ENCODE measurements at regions not wholly inside any gene's neighbourhood (a gene's known extent, or its start where the extent isn't known, plus 50 kb on each side); places are given as distances from the start of the nearest gene placed in this dataset.
"Not testable (repeated sequence)": the region's sequence is repeated elsewhere in the genome, so short reads cannot be mapped to it uniquely, and the experiment has no call there.

- no peaks in the 10 kb centered on the region for H3K79me2 ChIP-seq (ENCODE audit: insufficient read depth, low read length)
- no peaks in the 10 kb centered on the region for H3K9me2 ChIP-seq (ENCODE audit: low read depth, low read length)
- no peaks in the 10 kb centered on the region for H3K9me3 ChIP-seq (ENCODE audit: low read length)
- H3K27ac ChIP-seq (ENCODE audit: low read depth, low read length, poor library complexity, severe bottlenecking): no peak overlapping the region
- H3K36me3 ChIP-seq (ENCODE audit: insufficient read depth, low read length): no peaks in the 10 kb centered on the region
- H3K9ac ChIP-seq (ENCODE audit: low read length): no peak overlapping the region
- TF ChIP-seq CTCF (IDR thresholded peaks at IDR 0.05; ENCODE audit: low read length) (no peak), EZH2 (IDR thresholded peaks at IDR 0.05; ENCODE audit: borderline replicate concordance, low read length) (no peak)
- no peaks in the 10 kb centered on the region for H3K27me3 ChIP-seq (ENCODE audit: insufficient read depth, low read length)
- no peak overlapping the region for H3K4me3 ChIP-seq (ENCODE audit: low read depth, low read length, poor library complexity, severe bottlenecking)
- no peaks in the 10 kb centered on the region for H4K20me1 ChIP-seq (ENCODE audit: insufficient read depth, low read length)
- no peak overlapping the region for H3K4me2 ChIP-seq (ENCODE audit: low read length)
- H3K4me1 ChIP-seq (ENCODE audit: insufficient read depth, low read length, severe bottlenecking): no peaks in the 10 kb centered on the region
- H2AFZ ChIP-seq (ENCODE audit: low read length): no peak overlapping the region
- H3F3A ChIP-seq (ENCODE audit: insufficient read depth, low read length): no peaks in the 10 kb centered on the region
These were observed 88.2 kb upstream of the DPP10 start for GRCh38 chr2:114354199-114354598.

GRCh38 chr2:114368705-114369104 lies 73.7 kb upstream of the DPP10 start:
- no peak overlapping the region for H2AFZ ChIP-seq (ENCODE audit: low read length)
- no peak overlapping the region for H3K4me2 ChIP-seq (ENCODE audit: low read length)
- H3K36me3 ChIP-seq (ENCODE audit: insufficient read depth, low read length): no peaks in the 10 kb centered on the region
- H3K9me3 ChIP-seq (ENCODE audit: low read length): peaks cover 7% of the 10 kb centered on the region; the same call in 1 of the 2 replicates
- no peak overlapping the region for H3K27ac ChIP-seq (ENCODE audit: low read depth, low read length, poor library complexity, severe bottlenecking)
- no peak overlapping the region for H3K4me3 ChIP-seq (ENCODE audit: low read depth, low read length, poor library complexity, severe bottlenecking)
- no peaks in the 10 kb centered on the region for H3F3A ChIP-seq (ENCODE audit: insufficient read depth, low read length)
- no peaks in the 10 kb centered on the region for H3K27me3 ChIP-seq (ENCODE audit: insufficient read depth, low read length)
- H3K9me2 ChIP-seq (ENCODE audit: low read depth, low read length): no peaks in the 10 kb centered on the region
- H4K20me1 ChIP-seq (ENCODE audit: insufficient read depth, low read length): no peaks in the 10 kb centered on the region
- H3K79me2 ChIP-seq (ENCODE audit: insufficient read depth, low read length): no peaks in the 10 kb centered on the region
- no peak for TF ChIP-seq EZH2 (IDR thresholded peaks at IDR 0.05; ENCODE audit: borderline replicate concordance, low read length)
- TF ChIP-seq CTCF (IDR thresholded peaks at IDR 0.05; ENCODE audit: low read length): no peak
- H3K9ac ChIP-seq (ENCODE audit: low read length): no peak overlapping the region
- no peaks in the 10 kb centered on the region for H3K4me1 ChIP-seq (ENCODE audit: insufficient read depth, low read length, severe bottlenecking)

DNA sequence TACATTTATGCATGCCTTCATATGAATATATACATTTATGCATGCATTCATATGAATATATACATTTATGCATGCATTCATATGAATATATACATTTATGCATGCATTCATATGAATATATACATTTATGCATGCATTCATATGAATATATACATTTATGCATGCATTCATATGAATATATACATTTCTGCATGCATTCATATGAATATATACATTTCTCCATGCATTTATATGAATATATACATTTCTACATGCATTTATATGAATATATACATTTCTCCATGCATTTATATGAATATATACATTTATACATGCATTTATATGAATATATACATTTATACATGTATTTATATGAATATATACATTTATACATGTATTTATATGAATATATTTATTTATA lies 70.7 kb upstream of the DPP10 start:
- H4K20me1 ChIP-seq (ENCODE audit: insufficient read depth, low read length); H3K4me2 ChIP-seq (ENCODE audit: low read length); H3K9ac ChIP-seq (ENCODE audit: low read length); H3K9me2 ChIP-seq (ENCODE audit: low read depth, low read length); H2AFZ ChIP-seq (ENCODE audit: low read length); H3K27me3 ChIP-seq (ENCODE audit: insufficient read depth, low read length); H3K27ac ChIP-seq (ENCODE audit: low read depth, low read length, poor library complexity, severe bottlenecking); H3K36me3 ChIP-seq (ENCODE audit: insufficient read depth, low read length); H3K4me1 ChIP-seq (ENCODE audit: insufficient read depth, low read length, severe bottlenecking); H3F3A ChIP-seq (ENCODE audit: insufficient read depth, low read length); H3K79me2 ChIP-seq (ENCODE audit: insufficient read depth, low read length); H3K9me3 ChIP-seq (ENCODE audit: low read length); H3K4me3 ChIP-seq (ENCODE audit: low read depth, low read length, poor library complexity, severe bottlenecking): not testable (repeated sequence)

GRCh38 chr2:114373591-114373990 lies 68.8 kb upstream of the DPP10 start:
- no peak overlapping the region for H3K4me2 ChIP-seq (ENCODE audit: low read length)
- no peak overlapping the region for H2AFZ ChIP-seq (ENCODE audit: low read length)
- no peak overlapping the region for H3K9ac ChIP-seq (ENCODE audit: low read length)
- H3K27ac ChIP-seq (ENCODE audit: low read depth, low read length, poor library complexity, severe bottlenecking): no peak overlapping the region
- H3K36me3 ChIP-seq (ENCODE audit: insufficient read depth, low read length): no peaks in the 10 kb centered on the region
- no peaks in the 10 kb centered on the region for H3F3A ChIP-seq (ENCODE audit: insufficient read depth, low read length)
- TF ChIP-seq CTCF (IDR thresholded peaks at IDR 0.05; ENCODE audit: low read length): no peak
- peaks cover 3% of the 10 kb centered on the region; the same call in 1 of the 2 replicates for H3K9me3 ChIP-seq (ENCODE audit: low read length)
- no peaks in the 10 kb centered on the region for H3K4me1 ChIP-seq (ENCODE audit: insufficient read depth, low read length, severe bottlenecking)
- no peaks in the 10 kb centered on the region for H3K79me2 ChIP-seq (ENCODE audit: insufficient read depth, low read length)
- H3K9me2 ChIP-seq (ENCODE audit: low read depth, low read length): no peaks in the 10 kb centered on the region
- no peak overlapping the region for H3K4me3 ChIP-seq (ENCODE audit: low read depth, low read length, poor library complexity, severe bottlenecking)
- no peaks in the 10 kb centered on the region for H4K20me1 ChIP-seq (ENCODE audit: insufficient read depth, low read length)
- no peaks in the 10 kb centered on the region for H3K27me3 ChIP-seq (ENCODE audit: insufficient read depth, low read length)

All from OCI-LY1 (cell line).